GM12892 (cell line): ENCODE measurements at regions not wholly inside any gene's neighbourhood (a gene's known extent, or its start where the extent isn't known, plus 50 kb on each side); places are given as distances from the start of the nearest gene placed in this dataset.

Source experiments
- DNase-seq: peaks from one replicate; pipeline ENCODE4 v3.0.0; 2011; ENCODE audit not compliant: insufficient read length
- FAIRE-seq: peaks from 2 replicates; lab custom pipeline; 2011; peaks lifted over from hg19 to GRCh38; lab: Jason Lieb, UNC
- POLR2A ChIP-seq: IDR thresholded peaks from 2 replicates; pipeline ENCODE4 v1.6.1; 2011; ENCODE audit warnings: low read depth, low read length, control low read depth
- POLR2AphosphoS5 ChIP-seq: IDR thresholded peaks from 2 replicates; pipeline ENCODE4 v1.6.1; 2011; ENCODE audit warnings: low read depth, low read length, control low read depth
- TAF1 ChIP-seq: IDR thresholded peaks from 2 replicates; pipeline ENCODE4 v1.6.1; 2011; ENCODE audit warnings: low read depth, mild to moderate bottlenecking, control low read depth, low read length, borderline replicate concordance

DNA sequence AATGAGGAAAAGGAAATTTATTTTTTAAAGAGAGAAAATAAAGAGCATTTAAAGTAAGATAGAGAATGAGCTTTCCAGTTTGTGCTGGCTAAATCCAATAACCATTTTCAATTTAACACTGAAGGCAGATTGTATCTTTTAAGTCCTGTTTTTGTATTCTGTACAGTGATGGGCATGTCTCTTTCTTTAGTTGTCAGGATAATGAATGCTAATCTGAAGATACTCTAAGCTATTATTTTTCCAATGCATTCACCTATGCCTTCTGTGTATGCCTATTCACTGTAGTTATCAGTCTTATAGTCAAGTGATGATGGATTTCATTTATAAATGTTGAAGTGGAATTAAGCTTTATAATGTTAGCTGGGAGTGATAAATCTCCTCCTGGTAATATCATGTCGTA, 101.4 kb downstream of the DYNAP start:
- DNase-seq (no peak), FAIRE-seq (no peak)
- TF ChIP-seq TAF1 (no peak), POLR2A (no peak)

DNA sequence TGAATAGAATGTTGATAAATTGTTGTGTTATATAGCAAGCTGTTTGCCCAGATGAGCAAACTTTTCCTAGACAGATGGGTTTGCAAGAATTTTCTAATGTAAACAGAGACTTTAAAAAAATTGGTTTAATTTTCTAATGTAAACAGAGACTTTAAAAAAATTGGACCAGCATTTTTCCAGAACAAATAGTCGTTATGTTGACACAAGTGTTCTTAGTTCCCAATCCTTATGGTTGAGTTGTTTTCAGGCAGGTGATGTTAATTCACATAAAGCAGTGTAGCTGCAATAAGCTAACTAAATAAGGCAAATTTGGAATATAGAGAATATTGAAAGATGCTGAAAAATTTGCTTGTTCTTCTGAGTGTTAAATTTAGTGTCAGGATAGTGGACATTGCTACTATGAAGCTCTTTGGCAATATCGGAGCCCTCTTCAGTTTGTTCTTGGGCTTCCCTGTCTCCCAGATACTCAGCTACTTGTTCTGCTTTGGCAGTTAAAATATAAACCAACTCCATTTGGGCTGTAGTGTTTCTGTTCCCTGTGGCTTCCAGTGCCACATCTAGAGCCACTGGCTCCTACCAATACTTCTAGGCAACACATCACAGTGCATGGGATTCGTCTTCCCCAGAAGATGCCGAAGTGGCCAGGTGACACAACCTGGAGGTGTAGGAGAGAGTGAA, 105.7 kb downstream of the DYNAP start:
- TF ChIP-seq POLR2A = no peak
- no peak for TF ChIP-seq POLR2AphosphoS5
- no peak for TF ChIP-seq TAF1
- FAIRE-seq = no peak
- DNase-seq = no peak

DNA sequence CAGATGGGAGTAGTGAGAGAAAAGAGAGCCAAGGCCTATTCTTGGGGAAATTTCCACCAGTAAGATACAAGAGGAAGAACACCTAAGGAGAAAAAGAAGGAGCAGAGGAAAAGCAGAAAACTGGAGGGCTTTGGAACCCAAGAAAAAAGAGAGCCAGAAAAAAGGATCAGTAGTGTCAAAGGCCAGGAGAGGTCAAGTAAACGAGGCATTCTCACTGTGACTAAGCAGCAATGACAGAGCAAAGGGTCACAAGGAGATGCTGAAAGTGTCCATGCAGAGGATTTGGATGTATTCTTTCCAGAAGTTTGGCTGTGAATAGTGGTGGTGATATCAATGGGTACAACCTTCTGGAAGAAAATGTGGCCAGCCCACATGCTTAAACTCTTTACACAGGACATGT, 109.5 kb downstream of the DYNAP start:
- FAIRE-seq = no peak
- TF ChIP-seq POLR2AphosphoS5 (no peak), POLR2A (no peak), TAF1 (no peak)

DNA sequence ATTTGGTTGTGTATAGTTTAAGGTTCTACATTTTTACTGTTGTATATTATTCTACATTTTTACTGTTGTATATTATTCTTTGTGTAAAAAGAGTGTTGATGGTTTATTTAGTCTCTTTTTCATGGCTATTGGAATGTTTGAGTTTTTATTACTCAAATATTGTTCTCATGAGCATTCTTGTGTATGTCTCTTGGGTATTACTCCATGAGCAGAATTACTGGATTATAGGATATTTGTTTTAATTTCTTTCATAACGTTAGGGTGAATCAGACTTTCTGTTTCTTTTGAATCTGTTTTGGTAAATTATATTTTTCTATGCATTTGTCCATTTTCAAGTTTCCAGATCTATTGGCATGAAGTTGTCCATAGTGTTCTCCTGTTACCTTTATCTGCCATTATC, 111.6 kb downstream of the DYNAP start:
- FAIRE-seq = no peak
- DNase-seq = no peak
- TF ChIP-seq POLR2A (no peak), TAF1 (no peak)

More for the DNA sequence above, 109.5 kb downstream of the DYNAP start:
- DNase-seq = no peak

DNA sequence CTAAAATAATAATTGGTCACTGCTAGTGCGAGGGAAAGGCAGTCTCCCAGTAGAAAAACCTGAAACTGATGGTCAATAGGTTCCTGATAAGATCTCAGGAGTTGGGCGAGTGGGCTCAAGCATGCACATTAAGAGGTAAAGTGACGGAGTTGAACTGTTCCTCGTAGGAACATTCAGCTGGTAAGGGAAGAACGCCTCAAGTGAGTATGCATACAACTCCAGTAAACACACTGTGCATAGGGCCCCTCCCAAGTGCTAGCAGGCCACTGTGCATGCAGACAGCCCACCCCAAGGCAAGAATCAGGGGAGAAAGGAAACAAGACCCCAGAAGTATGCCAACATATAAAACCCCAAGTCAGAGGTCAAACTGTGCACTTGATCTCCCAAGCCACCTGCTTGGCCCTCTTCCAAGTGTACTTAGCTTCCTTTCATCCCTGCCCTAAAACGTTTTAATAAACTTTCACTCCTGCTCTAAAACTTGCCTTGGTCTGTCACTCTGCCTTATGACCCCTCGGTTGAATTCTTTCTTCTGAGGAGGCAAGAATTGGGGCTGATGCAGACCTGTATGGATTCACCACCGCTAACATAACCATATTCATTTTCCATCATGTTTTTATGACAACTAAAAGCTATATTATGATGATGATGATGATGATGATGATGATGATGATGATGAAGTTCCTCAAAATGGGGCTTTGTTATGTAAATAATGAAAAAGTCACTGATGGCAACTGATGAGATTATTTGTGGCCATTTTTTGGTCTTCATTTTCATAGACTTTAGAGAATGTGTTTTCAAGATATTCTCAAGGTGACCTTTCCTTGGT, 118.0 kb upstream of the RAB27B start:
- TF ChIP-seq TAF1 = no peak
- no peak for TF ChIP-seq POLR2A
- no peak for FAIRE-seq
- no peak for DNase-seq

DNA sequence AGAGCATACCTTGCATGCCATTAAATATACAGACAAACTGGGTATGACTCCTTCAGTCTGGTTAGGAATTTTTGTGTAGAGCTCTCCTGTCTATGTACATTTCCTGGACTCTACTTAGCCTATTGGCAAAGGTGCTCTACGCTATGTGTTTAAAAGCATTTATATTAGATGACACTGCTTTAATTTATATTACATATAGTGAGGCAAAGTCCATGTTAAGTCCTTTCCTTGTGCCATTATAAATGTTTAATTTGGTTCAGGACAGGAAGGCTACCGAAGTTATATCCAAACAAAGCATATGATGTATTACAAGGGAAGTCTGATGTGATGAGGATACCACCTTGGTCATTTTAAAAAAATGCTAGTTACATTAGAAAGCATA, 117.4 kb upstream of the RAB27B start:
- no peak for DNase-seq
- no peak for FAIRE-seq
- TF ChIP-seq POLR2AphosphoS5 (no peak), TAF1 (no peak), POLR2A (no peak)

DNA sequence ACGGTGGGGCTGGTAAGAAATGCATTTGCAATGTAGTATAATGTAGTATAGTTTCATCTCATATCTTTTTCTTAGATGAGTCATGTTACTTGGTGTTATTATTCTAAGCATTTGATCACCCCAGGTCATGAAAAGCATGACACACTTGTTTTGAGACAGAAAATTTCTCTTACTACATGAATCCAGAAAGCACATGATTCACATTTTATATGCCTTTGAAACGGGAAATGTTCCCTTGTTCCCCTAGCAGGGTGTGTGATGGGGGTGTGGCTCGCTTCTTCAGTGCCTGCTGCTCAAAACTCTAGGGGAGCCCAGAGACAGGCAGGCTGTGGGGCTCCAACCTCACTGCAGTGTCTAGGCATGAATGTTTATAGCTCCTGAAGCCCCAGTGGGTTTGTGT, 116.0 kb upstream of the RAB27B start:
- DNase-seq (no peak), FAIRE-seq (no peak)
- no peak for TF ChIP-seq POLR2AphosphoS5
- TF ChIP-seq POLR2A = no peak
- TF ChIP-seq TAF1 = no peak

DNA sequence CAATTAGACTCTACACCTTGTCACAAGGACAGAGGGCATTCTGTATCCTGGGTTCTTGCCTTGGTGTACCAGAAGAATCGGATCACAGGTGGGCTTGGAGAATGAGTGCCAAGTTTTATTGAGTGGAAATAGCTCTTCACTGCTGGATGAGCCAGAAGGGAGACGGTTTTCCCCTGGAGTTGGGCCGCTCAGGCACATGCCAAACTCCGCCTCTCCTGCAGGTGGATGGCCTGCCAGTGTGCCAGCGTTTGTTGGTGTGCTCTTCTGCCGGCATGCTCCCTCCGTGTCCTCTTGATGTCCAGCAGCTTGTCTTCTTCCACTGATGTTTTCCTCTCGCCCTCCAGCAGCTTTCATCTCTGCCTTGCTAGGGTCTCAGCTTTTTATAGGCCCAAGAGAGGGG, 115.5 kb upstream of the RAB27B start:
- no peak for FAIRE-seq
- TF ChIP-seq POLR2A (no peak), TAF1 (no peak), POLR2AphosphoS5 (no peak)
- no peak for DNase-seq

DNA sequence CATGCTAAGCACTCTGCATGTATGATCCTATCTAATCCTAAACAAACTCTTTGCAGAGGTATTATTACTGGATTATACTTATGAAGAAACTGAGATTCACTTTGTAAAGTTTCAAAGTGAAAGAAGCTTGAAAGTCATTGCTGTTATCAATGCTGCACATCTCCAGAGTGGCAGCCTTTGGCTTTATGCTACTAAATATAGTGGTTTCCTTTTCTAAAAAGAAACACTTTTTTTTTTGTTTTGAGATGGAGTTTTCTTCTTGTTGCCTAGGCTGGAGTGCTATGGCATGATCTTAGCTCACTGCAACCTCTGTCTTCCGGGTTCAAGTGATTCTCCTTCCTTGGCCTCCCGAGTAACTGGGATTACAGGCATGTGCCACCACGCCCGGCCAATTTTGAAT, 114.9 kb upstream of the RAB27B start:
- TF ChIP-seq POLR2A = no peak
- no peak for FAIRE-seq
- DNase-seq = no peak

DNA sequence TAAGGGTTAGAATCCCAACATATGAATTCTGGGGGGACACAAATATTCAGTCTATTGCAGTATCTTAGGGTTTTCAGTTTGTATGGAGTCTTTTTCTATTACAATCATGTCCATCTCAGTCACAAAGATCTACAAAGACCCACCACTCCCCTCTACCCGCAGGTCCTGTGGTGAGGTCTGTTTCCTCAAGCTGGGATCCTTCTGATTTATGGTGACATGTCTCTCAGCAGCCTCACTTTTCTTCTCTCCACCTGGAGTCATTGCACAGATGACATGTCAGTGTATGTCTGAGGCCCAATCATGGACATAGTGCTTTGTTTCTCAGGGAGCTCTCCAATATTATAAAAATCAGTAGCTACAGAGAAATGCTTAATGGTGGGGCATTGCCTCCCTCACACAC, 113.4 kb upstream of the RAB27B start:
- no peak for FAIRE-seq
- no peak for DNase-seq
- TF ChIP-seq TAF1 = no peak
- TF ChIP-seq POLR2A = no peak
- no peak for TF ChIP-seq POLR2AphosphoS5

DNA sequence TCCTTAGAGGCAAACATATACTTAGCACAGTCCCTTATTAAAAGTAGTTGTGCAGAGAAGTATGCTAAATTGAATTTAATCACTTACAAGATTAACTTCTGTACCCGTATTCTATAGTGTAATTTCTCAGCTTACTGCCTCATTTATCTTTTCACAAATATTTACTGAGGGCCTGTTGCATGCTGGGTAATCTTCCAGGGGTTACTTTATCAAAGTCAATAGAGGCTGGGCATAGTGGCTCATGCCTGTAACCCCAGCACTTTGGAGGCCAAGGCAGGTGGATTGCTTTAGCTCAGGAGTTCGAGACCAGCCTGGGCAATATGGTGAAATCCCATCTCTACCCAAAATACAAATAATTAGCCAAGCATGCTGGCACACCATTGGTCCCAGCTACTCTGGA, 111.7 kb upstream of the RAB27B start:
- no peak for TF ChIP-seq POLR2AphosphoS5
- no peak for TF ChIP-seq POLR2A
- TF ChIP-seq TAF1 = no peak
- no peak for FAIRE-seq

DNA sequence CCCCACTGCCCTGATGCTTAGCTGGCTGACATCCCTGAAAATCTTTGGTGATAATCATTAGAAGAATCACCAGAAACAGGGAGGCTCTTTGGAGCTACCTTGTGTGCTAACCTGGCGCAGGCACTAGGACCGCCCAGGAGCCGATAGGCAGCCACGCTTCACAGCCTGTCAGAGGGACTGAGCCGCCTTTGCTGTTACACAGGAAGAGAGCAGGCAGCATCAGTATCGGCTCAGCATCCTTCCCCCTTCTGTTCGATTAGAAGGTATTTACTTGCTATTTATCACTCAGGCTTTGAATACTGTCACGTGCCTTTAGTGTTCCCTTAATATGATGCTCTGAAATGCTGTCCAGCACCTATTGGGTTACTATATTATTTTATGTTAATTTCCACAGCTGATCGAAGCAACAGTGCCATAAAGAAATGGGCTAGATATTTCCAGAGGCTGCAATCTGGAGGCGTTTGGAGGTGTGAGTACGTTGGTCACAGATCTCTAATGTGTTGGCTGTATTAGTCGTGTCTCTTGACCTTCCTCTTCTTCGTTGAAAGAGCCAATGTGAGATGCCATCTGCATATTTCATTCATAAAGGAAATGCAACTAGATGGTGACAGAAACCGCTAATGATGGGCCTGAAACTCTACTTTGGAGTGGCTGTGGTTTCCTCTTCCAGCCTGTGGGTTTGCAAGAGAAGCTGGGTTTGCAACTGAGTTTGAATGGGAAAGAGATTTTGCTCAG, 110.4 kb upstream of the RAB27B start:
- FAIRE-seq = peak; percentile 91
- peak; percentile 5 for DNase-seq
- no peak for TF ChIP-seq POLR2AphosphoS5
- TF ChIP-seq POLR2A = no peak
- no peak for TF ChIP-seq TAF1

More for the DNA sequence above, 111.7 kb upstream of the RAB27B start:
- no peak for DNase-seq
